CD4-positive, alpha-beta T cell treated with Interleukin-1 beta for 1 hour (primary cell): ENCODE measurements at regions not wholly inside any gene's neighbourhood (a gene's known extent, or its start where the extent isn't known, plus 50 kb on each side); places are given as distances from the start of the nearest gene placed in this dataset.

ENCODE experiments used
- DNase-seq, 2 donors: peaks; one replicate each; pipeline ENCODE4 v3.0.0-alpha.2; 2020 to 2022

DNA sequence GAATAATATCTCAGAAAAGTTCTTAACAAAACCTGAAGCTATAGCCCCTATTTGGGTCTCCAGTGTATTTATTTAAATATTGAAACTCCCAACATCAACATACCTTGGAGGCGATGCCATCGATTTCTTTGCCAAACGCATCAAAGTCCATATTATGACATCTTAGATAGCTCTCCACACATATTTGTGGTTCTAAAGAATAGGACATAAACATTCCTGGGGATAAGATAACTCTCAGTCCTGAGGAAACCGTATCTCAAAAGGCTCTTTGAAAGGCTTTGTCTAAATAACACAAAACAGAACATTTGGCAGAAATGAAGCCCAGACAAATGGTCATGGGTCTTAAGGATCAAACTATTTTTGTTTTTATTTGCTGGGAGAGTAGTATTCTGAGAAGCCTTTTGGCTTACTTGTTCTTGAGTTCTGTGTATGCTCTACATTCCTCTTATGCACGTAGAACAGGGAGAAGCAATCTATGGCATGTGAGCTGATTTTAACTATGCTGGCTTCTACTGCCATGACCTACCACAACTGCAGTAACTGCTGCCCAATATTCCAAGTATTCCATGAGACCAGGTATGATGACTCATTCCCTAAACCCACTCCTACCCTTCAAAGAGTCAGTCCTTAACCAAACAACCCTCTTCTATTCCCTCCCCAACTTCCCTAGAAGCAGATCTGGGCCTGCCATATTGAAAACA lies 279.0 kb upstream of the ZFHX3 start:
- DNase-seq: no peak

DNA sequence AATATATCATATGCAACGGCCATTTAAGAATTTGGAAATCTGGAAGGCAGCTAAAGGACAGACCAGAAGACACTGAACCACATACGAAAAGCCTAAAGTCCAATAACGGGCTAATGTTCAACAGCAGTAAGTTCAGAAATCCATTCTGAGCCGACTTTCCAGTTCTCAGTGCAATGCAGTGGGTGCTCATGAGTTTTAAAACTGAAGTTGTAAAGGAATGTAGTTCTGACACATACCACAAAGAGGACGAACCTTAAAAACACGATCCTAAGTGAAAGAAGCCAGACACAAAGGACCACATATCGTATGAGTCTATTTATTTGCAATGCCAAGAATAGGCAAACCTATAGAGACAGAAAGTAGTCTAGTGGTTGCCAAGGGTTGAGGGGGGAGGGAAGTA lies 278.3 kb upstream of the ZFHX3 start:
- DNase-seq: no peak

DNA sequence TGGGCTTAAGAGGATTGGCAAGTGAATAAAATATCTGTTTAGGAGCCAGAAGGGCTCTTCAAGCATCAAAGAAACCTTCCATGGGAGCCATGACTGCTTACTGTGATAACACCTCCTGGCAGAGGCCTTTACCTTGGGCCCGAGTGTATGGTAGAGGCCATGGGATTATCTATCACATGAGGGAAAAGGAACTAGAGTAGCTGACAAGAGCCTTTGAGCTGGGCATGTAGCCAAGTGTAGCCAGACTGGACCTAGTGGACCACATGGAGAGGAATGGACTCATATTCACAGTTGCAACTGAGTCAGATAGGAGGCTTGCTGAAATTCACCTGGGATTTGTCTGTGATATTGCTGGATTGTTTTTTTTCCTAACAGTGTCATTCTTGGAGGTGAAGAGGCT lies 276.0 kb upstream of the ZFHX3 start:
- DNase-seq: no peak

DNA sequence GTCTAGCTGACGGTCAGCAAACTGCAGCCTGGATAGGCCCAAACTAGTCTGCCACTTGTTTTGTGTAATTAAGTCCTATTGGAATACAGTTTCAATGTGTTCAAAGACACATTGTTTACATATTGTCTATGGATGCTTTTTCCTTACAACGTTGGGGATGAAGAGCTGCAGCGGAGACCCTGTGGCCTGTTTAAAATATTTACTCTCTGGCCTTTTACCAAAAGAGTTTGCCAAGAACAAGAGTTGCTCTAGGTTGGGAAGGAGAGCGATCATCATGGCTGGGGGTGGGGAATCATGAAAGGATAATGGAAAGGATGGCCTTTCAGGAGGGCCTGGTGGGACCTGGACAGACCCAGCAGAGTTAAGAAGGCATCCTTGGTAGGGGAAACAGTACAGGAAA lies 274.9 kb upstream of the ZFHX3 start:
- no peak for DNase-seq

DNA sequence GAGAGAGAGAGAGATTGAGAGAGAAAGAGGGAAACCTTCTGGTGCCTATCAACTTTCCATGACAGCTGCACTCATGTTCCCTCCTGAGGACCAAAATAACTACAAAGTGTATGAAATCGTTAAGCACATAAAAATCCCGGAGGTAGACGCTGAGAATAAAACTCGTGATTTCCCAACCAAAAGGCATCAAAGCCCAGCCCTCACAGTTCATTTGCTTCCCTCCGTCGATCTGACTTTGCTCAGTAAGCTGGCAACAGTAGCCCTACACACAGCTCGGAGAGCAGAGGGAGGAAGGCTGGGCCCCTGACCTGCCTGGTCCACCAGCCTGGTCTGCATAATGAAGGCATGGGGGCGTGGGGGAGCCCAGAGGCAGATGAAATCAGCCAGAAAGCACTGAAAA lies 273.9 kb upstream of the ZFHX3 start:
- DNase-seq: no peak

DNA sequence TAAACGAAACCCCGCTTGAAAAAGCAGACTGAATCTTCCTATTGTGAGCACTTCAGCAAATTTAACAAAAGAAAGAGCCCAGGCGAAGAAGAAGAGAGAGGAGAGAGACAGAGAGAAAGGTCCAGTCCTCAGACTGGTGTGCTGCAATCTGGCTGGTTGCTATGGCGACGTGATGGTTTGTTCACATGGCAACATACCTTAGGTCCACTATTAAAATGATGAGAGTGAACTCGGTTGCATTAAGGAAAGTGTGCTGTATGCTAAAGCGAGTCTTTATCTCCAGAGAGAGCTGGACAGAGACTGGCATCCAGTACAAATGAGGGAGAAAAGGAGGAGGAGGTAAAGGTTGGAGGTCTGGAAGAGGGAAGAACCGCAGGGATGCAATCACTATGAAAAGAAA lies 271.8 kb upstream of the ZFHX3 start:
- no peak for DNase-seq

DNA sequence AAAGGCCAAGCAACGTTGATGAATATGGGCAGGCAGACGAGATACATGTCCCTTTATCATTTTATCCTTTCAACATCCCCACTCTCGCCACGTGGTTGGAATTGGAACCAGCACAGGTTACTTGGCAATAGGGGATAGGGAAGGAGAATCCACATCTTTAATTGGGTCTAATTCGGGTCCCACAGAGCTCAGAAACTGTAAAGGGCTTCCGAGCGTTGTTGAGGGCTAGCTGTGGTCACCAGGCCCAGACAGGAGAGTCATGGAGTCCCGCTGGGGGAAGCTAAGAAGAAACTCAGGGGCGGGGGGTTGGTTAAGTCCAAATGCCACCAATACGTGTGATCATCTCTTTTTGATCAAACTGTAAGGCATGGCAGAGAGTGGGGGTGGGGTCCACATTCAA lies 271.3 kb upstream of the ZFHX3 start:
- DNase-seq: no peak

DNA sequence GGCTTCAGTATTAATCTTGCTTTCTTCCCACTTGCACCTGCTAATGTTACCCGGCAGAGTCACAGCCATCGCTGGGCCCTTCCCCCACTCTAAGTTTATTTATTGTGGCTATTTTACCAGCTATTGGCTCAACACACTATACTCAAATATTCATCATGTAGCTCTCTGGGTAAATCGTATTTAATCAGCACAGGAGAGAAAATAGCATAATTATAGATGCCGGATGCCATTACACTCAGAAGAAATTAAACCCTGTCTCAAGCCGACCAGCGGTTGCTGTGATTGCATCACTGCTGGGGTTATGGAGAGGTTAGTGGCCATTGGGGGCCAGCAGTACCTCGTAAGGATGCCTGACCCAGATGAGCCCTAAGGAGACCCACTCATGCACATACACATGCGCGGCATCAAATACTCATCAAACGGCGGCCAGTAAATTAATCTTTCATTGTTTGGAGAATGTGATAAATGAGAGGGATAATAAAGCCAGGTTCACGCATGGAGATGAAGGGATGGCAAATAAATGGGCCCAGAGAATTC lies 269.5 kb upstream of the ZFHX3 start:
- no peak for DNase-seq

DNA sequence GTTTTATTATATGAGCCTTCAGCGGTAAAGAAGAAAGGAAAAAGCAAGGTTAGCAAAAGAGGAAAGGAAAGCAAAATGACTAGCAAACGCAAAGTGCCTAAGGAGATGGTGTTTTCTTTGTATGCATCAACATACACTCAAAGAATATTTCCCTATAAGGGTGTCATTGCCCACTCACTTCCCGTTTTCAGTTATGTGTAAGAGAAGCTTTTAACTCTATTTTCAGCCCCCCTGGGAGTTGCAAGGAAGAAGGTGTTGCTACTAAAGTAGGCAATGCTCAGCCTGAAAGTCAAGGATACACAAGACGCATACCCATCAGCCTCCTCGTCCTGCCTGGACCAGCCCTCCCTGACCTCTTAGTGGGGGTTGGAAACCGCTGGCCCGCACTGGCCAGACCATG lies 267.7 kb upstream of the ZFHX3 start:
- no peak for DNase-seq

DNA sequence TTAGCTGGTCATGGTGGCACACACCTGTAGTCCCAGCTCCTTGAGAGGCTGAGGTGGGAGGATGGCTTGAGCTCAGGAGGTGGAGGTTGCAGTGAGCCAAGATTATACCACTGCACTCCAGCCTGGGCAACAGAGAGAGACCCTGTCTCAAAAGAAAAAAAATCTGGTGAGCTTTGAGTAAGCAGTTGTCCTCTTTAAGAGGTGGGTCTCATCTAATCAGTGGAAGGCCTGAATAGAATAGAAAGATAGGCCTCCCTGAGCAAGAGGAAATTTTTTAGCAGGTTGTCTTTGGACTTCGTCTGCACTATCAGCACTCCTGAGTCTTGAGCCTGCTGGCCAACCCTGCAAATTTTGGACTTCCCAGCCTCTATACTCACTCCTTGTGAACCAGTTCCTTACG lies 266.0 kb upstream of the ZFHX3 start:
- DNase-seq: no peak

DNA sequence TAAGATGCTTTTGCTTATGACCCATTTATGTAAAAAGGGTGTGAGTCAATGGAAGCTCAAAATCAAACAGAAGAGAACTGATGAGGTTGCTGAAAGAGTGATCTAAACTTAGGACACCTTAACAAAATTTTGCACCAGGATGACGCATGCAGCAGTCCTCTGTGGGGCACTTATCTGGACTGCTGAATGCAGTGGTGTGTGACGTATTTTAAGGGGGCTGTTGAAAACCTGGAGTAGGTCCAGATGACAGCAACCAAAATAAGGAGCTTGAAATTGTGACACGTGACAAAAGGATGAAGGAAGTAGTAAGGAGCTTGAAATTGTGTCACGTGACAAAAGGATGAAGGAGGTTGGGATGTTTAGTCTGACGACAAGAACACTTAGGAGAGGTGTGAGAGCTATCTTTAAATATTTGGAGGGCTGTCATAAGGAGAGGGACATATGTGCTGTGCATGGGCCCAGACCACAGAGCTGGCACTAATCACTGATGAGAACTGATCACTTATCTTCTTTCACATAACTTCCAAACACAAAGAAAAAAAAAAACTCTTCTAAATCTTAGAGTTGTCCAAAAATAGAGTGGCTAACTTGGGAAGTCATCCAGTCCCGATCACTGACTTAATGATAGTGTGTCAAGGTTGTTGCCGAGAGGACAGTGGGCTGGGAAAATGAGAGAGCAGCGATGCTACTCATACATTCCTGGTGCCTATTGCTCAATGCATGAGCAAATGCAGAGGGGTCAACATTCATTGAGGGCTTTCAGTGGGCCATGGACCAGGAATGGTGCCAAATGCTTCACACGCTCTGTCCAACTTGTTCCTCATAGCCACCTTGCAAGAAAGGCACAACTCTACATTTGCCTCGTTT lies 264.2 kb upstream of the ZFHX3 start:
- DNase-seq: no peak

DNA sequence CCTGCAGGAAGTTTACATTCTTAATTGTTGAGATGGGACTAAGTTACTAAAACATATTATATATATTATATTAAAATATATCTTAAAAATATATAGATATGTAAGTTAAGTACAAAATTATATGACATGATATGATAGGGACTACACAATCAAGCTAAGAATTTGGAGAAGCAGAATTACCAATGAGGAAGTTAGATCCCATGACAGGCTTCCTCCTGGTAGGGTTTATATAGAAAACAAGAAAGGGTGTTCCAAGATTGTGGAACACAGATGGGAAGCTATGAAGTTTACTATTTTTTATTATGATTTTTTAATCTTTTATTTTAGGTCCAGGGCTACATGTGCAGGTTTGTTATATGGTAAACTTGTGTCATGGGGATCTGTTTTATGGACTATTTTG lies 260.8 kb upstream of the ZFHX3 start:
- DNase-seq: no peak

DNA sequence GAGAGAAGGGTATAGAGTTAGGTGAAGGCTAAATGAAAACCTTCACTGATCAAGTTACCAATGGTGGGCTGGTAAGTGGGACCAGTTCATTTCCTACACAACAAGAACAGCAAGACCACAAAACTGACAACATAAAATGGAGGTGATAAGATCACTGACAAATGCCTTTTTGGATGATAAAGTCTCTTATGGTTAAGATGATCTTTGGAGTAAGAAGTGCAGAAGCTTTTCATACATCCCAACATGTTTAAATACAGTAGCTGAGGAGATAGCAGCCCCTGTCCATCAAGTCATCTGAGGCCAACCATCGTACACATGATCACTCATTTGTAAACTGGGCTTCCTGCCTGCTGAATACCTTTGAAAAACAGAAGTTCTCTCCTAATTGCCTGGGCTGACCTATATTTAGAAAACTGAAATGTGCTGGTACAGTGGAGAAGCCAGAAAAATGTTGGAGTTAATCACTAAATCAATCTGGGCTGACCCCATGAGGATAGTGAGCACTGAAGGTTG lies 259.0 kb upstream of the ZFHX3 start:
- DNase-seq: no peak

DNA sequence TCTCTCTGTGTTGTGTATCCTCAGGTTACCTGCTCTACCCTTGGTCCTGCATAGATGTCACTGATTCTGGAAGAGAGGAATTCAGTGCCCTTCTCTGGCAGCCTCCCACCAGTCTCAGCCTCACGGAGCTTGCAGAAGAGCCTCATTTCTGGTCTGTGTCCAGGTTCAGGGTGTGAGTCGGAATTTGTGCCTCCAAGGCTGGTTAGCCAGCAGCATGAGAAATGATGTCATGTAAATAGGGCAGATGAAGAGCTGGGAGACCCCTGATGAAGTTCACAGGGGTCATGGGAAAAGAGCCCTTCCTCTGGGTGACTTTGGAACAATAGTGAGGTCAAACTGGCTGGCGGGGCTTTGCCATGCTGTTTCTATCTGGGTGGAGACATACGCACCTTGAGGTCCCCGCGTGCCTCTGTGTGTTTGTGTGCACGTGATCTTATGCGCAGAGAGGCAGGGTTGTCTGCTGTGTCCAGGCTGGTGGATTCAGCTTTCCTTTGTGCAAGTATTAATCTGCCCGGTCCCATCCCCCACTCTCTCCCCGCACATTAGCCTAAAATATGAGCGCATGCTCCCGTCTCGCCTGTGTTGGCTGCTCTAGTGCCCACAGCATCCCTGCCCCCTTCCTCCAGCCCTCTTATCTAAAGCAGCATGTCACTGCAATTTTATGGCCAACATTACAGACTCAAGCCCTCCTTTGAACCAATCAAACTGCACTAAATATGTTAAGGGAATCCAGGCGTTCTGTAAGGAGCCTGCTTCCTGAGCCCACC lies 256.3 kb upstream of the ZFHX3 start:
- no peak for DNase-seq

DNA sequence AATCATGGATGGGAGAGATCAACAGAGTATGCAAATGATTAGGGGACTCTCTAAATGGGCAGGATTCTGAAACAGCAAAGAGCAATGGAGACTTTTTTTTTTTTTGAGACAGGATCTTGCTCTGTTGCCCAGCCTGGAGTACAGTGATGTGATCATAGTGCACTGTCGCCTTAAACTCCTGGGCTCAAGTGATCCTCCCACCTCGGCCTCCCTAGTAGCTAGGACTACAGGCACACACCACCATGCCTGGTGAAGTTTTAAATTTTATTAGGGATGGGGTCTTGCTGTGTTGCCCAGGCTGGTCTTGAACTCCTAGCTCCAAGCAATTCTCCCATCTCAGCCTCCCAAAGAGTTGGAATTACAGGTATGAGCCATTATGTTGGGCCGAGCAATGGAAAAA lies 255.0 kb upstream of the ZFHX3 start:
- no peak for DNase-seq

DNA sequence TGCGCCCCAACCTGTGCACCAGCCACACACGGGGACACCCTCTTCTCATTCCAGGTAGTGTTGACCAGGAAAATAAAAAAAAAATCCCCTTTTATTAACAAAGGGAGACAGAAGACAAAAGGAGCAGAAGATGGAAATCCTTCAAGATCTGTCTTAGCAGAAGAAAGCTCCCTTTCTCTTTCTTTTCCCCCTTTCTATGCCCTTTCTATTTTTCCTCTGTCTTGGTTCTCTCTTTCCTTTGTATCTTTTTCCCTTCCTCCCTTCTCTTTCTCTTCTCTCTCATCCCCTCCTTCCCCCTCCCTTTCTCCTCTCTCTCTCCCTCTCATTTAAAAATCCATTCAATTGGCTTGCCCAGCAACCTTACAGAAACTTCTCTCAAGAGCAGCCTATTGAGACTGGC lies 254.1 kb upstream of the ZFHX3 start:
- no peak for DNase-seq

DNA sequence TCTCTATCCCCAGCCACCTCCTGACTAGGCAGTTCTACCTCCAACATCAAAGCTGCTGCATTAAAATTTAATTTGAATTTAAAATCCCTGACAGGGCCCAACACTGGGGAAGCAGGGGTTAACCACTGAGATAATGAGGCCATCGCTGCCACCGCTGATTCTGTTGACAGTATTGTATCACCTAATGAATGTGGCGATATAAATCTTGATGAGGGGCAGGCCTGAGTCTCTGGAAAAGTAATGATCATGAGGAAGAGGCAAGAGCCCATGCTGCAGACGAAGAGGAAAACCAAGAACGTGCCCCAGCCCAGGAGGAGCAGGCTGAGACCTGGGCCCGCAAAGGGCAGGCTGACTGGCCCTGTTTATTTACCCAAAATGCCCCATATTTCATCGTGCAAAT lies 251.4 kb upstream of the ZFHX3 start:
- no peak for DNase-seq

DNA sequence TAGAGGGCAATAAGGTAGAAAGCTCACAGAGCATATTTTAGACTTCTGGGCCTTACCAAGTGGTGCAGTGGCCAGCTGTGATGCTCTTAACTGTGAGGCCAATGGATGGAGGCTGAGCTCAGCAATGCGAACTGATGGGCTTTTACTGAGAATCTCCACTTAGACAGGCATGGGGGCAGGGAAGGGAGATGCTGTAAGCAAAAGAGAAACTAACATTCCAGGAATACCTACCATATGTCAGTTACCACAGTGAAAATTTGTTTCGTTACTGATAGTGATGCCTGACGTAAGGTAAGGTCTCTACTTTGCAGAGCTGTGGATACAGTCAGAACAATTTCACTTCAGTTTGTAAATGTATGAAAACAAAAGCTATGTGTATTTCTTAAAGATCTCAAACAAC lies 250.6 kb upstream of the ZFHX3 start:
- no peak for DNase-seq

DNA sequence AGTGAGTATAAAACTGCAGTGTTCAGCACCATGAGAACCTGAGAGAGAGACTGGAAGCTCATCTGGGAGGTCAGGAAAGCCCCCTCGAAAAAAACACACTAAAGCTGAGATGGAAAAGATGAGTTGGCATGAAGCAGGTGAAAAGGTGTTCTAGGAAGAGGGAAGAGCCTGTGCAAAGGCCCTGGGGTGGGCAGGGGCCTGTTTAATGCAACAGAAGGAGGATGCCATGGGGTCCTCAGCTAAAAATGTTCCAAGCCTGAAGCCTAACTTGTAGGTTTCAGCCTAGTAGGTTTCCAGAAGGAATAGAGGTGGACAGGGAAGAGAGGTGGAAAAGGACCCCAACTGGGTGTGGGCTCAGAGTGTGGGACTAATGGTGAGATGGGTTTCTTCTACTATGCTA lies 242.3 kb upstream of the ZFHX3 start:
- DNase-seq: no peak

DNA sequence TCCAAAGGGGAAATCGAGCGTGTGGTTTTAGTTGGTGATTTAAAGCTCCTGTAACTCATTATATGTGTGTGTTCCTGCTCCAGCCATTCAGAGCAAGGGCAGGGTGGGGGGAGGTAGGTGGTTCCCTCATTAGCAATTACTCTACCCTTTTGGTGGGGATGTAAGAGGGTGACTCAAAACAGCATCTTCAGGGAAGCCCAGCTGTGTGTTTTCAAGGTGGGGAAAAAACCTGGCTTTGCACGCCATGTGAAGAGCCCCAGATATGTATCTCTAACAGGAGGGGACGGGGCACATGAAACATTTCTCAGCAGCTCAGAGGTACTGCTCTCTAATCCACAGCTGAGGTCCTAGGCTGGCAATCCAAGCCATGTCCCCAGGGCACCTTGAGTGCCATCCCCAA lies 241.3 kb upstream of the ZFHX3 start:
- no peak for DNase-seq

DNA sequence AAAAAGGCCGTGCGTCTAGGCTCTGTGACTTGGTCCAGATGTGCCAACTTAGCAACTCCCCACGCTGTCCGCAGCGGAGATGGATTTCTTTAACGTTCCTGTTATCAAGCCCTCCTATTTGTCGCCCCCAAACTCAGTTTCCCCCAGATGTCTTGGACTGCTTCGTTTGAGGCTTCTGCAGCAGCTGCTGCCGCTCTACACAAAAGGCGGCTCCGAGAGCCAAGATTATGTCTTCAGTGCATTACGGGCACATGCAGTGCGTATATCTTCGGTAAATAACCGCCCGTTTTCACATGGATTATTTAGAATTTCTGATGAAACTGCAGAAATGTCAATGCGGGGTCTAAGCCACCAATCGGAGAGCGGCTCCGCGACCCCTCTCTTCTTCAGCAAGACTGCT lies 240.6 kb upstream of the ZFHX3 start:
- DNase-seq: no peak

DNA sequence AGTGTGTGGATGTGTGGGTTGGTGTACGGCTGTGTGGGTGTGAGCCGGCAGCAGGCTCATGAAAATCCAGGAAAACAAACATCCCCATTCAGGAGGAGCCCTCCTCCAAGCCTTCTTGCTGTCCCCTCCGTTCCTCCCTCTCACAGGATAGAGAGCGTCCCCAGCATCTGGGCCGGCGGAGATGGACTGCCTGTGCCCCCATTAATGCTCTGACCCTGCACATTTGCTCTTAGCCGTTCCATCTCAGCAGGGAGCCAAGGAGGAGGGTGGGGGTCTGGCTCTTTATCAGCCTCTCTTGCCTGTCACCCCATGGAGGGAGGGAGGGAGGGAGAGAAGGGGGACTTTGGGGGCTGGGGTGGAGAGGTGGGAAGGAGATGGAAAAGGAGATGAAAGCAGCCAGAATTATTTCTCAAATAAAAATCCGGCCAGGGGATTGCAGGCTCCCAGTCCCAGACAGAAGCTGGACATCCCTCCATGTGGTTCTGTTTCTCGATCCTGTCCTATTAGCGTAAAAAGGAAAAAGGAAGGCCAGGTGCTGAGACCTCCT lies 240.0 kb upstream of the ZFHX3 start:
- no peak for DNase-seq
